HepG2 (cell line): ENCODE measurements at regions not wholly inside any gene's neighbourhood (a gene's known extent, or its start where the extent isn't known, plus 50 kb on each side); places are given as distances from the start of the nearest gene placed in this dataset.

Experiments
- ATAC-seq: fragments of 200-7000 bp; cut with Tn5 transposase; 3 replicates; pipeline ENCODE4 v1.9.1; 2020; ENCODE audit warnings: mild to moderate bottlenecking, moderate library complexity
- BruUV-seq: library from RNA; stranded (reverse); fragments of 400-500 nt; replicated peaks from 2 replicates; lab custom pipeline; 2021; lab: Mats Ljungman, UMichigan
- CTCF ChIA-PET: fragments of 300-600 bp; formaldehyde crosslinking; extraction: SDS; loops from one replicate; lab custom pipeline; 2021; ENCODE audit warnings: low total read pairs, inconsistent platforms, low intra/inter-chr PET ratio; lab: Yijun Ruan, JAX
- POLR2A ChIA-PET: fragments of 350-600 bp; sonication (Branson Sonifier 250); formaldehyde crosslinking; loops from one replicate; lab custom pipeline; 2020; ENCODE audit warnings: antibody characterized with exemption, inconsistent platforms; lab: Yijun Ruan, JAX
- DNase-seq: peaks from one replicate; pipeline ENCODE4 v3.0.0-alpha.2; 2015; ENCODE audit warnings: low spot score
- FAIRE-seq: peaks from 3 replicates; lab custom pipeline; 2011; peaks lifted over from hg19 to GRCh38; lab: Jason Lieb, UNC
- H2AFZ ChIP-seq: one replicate; pipeline ENCODE4 v1.6.1; 2011; ENCODE audit warnings: low read length, inconsistent platforms
- H3K27ac ChIP-seq: fragments of 300-600 bp; 3 replicates; pipeline ENCODE4 v1.8.0; 2011; ENCODE audit warnings: mixed run types, mild to moderate bottlenecking, mixed read lengths, low read length, inconsistent platforms; ENCODE audit not compliant: insufficient read depth; ENCODE audit errors: extremely low read length
- H3K27me3 ChIP-seq, 2 experiments: fragments of 200-600 bp in 1 of 2; 2 replicates in 1 of 2; 3 replicates in 1 of 2; pipeline versions ENCODE4 v1.6.0 to v1.8.0; 2011; ENCODE audit warnings: low read length in 2 of 2, mild to moderate bottlenecking in 2 of 2, moderate library complexity in 2 of 2, inconsistent platforms in 1 of 2; ENCODE audit not compliant: insufficient read depth in 2 of 2, control insufficient read depth in 1 of 2
- H3K36me3 ChIP-seq, 2 experiments: fragments of 200-600 bp in 1 of 2; replicated peaks in 1 of 2; 2 replicates in 1 of 2; 3 replicates in 1 of 2; pipeline versions ENCODE4 v1.5.1 to v1.8.0; 2011; ENCODE audit warnings: low read length in 2 of 2, inconsistent platforms in 1 of 2; ENCODE audit not compliant: insufficient read depth in 2 of 2, control insufficient read depth in 1 of 2
- H3K4me1 ChIP-seq: 2 replicates; pipeline ENCODE4 v1.5.1; 2012; ENCODE audit warnings: low read length, inconsistent platforms; ENCODE audit not compliant: insufficient read depth
- H3K4me2 ChIP-seq: 2 replicates; pipeline ENCODE4 v1.6.0; 2011; ENCODE audit warnings: low read depth, low read length, inconsistent platforms
- H3K4me3 ChIP-seq, 3 experiments: fragments of 200-600 bp in 1 of 3; sonication (generic), shearing (Covaris generic) in 1 of 3; replicated peaks in 1 of 3; 2 replicates each; pipeline ENCODE4 v1.5.1; 2011 to 2016; ENCODE audit warnings: low read length in 3 of 3, inconsistent platforms in 2 of 3, low read depth in 2 of 3, mild to moderate bottlenecking in 2 of 3, control low read depth in 1 of 3, mixed read lengths in 1 of 3; ENCODE audit not compliant: insufficient read depth in 1 of 3
- H3K79me2 ChIP-seq: one replicate; pipeline ENCODE4 v1.6.1; 2011; ENCODE audit warnings: low read length, inconsistent platforms; ENCODE audit not compliant: insufficient read depth
- H3K9ac ChIP-seq: 2 replicates; pipeline ENCODE4 v1.6.0; 2011; ENCODE audit warnings: mild to moderate bottlenecking, low read depth, low read length, inconsistent platforms; ENCODE audit not compliant: insufficient read depth
- H3K9me3 ChIP-seq: 2 replicates; pipeline ENCODE4 v1.5.1; 2012; ENCODE audit warnings: mild to moderate bottlenecking, low read length
- H4K20me1 ChIP-seq: 2 replicates; pipeline ENCODE4 v1.6.0; 2011; ENCODE audit warnings: inconsistent platforms, mild to moderate bottlenecking, low read length, moderate library complexity; ENCODE audit not compliant: insufficient read depth
- CREB1 ChIP-seq, 2 experiments: fragments of 450-650 bp in 1 of 2; IDR thresholded peaks; 2 replicates each; pipeline ENCODE4 v1.6.1; 2016 to 2017; ENCODE audit warnings: control low read depth in 1 of 2, mild to moderate bottlenecking in 1 of 2, missing compliant biosample characterization in 1 of 2, missing genetic modification characterization in 1 of 2
- GFI1 ChIP-seq: sonication (generic); formaldehyde crosslinking; IDR thresholded peaks from 2 replicates; pipeline ENCODE4 v1.5.0; 2020; ENCODE audit warnings: missing genetic modification reagents, mild to moderate bottlenecking, borderline replicate concordance
- KDM3A ChIP-seq: IDR thresholded peaks from 2 replicates; pipeline ENCODE4 v1.6.1; 2018; ENCODE audit warnings: low read depth, missing compliant biosample characterization
- PLRG1 ChIP-seq: fragments of 450-650 bp; conservative IDR thresholded peaks from 2 replicates; pipeline ENCODE4 v1.6.1; 2016
- RARG ChIP-seq: sonication (generic); formaldehyde crosslinking; IDR thresholded peaks from 2 replicates; pipeline ENCODE4 v1.4.0; 2020; ENCODE audit warnings: low read depth, mild to moderate bottlenecking, missing genetic modification reagents
- SATB2 ChIP-seq: sonication (generic); formaldehyde crosslinking; IDR thresholded peaks from 2 replicates; pipeline ENCODE4 v1.5.0; 2020; ENCODE audit warnings: missing genetic modification reagents
- SP4 ChIP-seq: sonication (generic); formaldehyde crosslinking; IDR thresholded peaks from 2 replicates; pipeline ENCODE4 v1.8.1; 2023; ENCODE audit warnings: mild to moderate bottlenecking, missing genetic modification reagents
- ZKSCAN5 ChIP-seq: sonication (generic); formaldehyde crosslinking; IDR thresholded peaks from 2 replicates; pipeline ENCODE4 v1.5.1; 2020; ENCODE audit warnings: mild to moderate bottlenecking, missing genetic modification reagents
- ZMYM3 ChIP-seq: sonication (generic); formaldehyde crosslinking; IDR thresholded peaks from 2 replicates; pipeline ENCODE4 v1.5.1; 2020; ENCODE audit warnings: mild to moderate bottlenecking, missing genetic modification reagents
- ZNF552 ChIP-seq: sonication (generic); formaldehyde crosslinking; IDR thresholded peaks from 2 replicates; pipeline ENCODE4 v1.9.0; 2022; ENCODE audit warnings: missing genetic modification reagents, mild to moderate bottlenecking, borderline replicate concordance
- ZNF839 ChIP-seq: sonication (generic); formaldehyde crosslinking; IDR thresholded peaks from 2 replicates; pipeline ENCODE4 v1.4.0; 2020; ENCODE audit warnings: missing genetic modification reagents, mild to moderate bottlenecking, borderline replicate concordance
- WGBS: methylation state at CpG from one replicate; pipeline ENCODE4 v1.1.6; 2017; ENCODE audit warnings: low lambda C conversion rate; 5-methylcytosine and 5-hydroxymethylcytosine counted together
- in situ Hi-C: cut with HindIII; loops from 2 replicates; pipeline ENCODE4 v1.10.0; 2017; ENCODE audit warnings: low pct_unique_long_range_greater_than_20kb; ENCODE audit not compliant: extremely low pct_ligation_motif_present
- intact Hi-C: fragments of 100-400 bp; cut with micrococcal nuclease; formaldehyde crosslinking; loops from one replicate; pipeline ENCODE4 v1.10.0; 2022; ENCODE audit not compliant: unreplicated experiment
- TF ChIP-seq, protein P1 (sequence below): sonication (generic); formaldehyde crosslinking; IDR thresholded peaks from 2 replicates; pipeline ENCODE4 v1.5.0; 2020; ENCODE audit warnings: mild to moderate bottlenecking, missing genetic modification reagents, moderate library complexity
- TF ChIP-seq, protein P2 (sequence below): sonication (generic); formaldehyde crosslinking; IDR thresholded peaks from 2 replicates; pipeline ENCODE4 v1.4.0; 2020; ENCODE audit warnings: missing genetic modification reagents
- TF ChIP-seq, protein P3 (sequence below): sonication (generic); formaldehyde crosslinking; IDR thresholded peaks from 2 replicates; pipeline ENCODE4 v1.5.0; 2020; ENCODE audit warnings: missing genetic modification reagents

DNA sequence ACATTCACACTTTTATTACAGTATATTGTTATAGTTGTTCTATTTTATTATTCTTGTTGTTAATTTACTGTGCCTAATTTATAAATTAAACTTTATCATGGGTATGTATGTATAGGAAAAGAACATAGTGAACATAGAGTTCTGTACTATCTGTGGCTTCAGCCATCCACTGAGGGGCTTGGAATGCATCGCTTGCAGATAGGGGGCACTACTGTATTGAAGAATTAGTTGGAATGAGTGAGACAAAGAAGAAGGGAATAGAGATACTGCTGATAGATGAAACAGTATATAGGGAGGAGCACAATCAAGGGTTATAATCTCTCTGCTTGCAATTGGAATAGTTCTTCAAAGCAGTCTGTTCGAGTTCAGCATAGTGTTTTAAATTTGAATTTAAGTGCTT is 432.2 kb downstream of the RAB38 start:
- no peak overlapping the region for H2AFZ ChIP-seq
- ChIA-PET CTCF (no interaction called here), POLR2A (no interaction called here)
- no peak overlapping the region for H3K9ac ChIP-seq
- H3K27me3 ChIP-seq, result no peaks in the 10 kb centered on the region
- in situ Hi-C loops, result no loop called here
- H3K79me2 ChIP-seq, result no peaks in the 10 kb centered on the region
- H3K36me3 ChIP-seq, result no peaks in the 10 kb centered on the region
- no TSS peak for BruUV-seq
- no peak overlapping the region for H3K4me2 ChIP-seq
- intact Hi-C loops, result no loop called here
- no peak overlapping the region for H3K4me3 ChIP-seq
- DNase-seq, result no peak
- no peak overlapping the region for H3K27ac ChIP-seq
- FAIRE-seq, result no peak
- H3K9me3 ChIP-seq, result no peaks in the 10 kb centered on the region
- WGBS, result 0% methylated on average over 2 of the region's 2 CpGs
- no peaks in the 10 kb centered on the region for H4K20me1 ChIP-seq
- no peaks in the 10 kb centered on the region; the same call in 1 of the 2 replicates for H3K4me1 ChIP-seq
- ATAC-seq, result peak; percentile 45; the same call in 1 of the 3 replicates
- TF ChIP-seq, protein P1, sequence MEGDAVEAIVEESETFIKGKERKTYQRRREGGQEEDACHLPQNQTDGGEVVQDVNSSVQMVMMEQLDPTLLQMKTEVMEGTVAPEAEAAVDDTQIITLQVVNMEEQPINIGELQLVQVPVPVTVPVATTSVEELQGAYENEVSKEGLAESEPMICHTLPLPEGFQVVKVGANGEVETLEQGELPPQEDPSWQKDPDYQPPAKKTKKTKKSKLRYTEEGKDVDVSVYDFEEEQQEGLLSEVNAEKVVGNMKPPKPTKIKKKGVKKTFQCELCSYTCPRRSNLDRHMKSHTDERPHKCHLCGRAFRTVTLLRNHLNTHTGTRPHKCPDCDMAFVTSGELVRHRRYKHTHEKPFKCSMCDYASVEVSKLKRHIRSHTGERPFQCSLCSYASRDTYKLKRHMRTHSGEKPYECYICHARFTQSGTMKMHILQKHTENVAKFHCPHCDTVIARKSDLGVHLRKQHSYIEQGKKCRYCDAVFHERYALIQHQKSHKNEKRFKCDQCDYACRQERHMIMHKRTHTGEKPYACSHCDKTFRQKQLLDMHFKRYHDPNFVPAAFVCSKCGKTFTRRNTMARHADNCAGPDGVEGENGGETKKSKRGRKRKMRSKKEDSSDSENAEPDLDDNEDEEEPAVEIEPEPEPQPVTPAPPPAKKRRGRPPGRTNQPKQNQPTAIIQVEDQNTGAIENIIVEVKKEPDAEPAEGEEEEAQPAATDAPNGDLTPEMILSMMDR (CRISPR knock-in tag), result peak; percentile 28; the same call in 1 of the 2 replicates
- TF ChIP-seq SP4 (CRISPR knock-in tag) (no peak), RARG (CRISPR knock-in tag) (no peak)
- TF ChIP-seq, all 625 proteins: peak for 1

DNA sequence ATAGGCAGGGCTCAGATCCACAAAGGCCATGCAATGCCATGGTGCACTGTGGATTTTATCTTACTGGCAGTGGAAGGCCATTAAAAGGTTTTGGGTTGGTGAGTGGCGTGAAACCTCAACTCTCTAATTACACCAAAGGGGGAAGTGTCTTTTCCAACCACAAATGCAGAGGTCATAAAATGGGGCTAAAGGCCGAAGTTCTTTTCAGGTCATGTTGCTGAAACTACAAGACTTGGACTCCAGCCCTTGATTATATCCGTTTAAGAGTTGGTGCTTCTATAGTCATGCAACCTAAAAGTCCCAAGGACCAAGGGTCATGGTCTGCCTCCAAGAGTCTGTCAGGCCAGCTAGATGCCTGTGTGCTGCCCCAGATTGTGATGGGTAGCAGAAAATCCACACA is 434.3 kb downstream of the RAB38 start:
- no peak for ATAC-seq
- H3K9me3 ChIP-seq, result no peaks in the 10 kb centered on the region
- H3K4me1 ChIP-seq, result no peaks in the 10 kb centered on the region; the same call in 1 of the 2 replicates
- CTCF ChIA-PET, result no interaction called here
- H3K36me3 ChIP-seq, result no peaks in the 10 kb centered on the region
- DNase-seq, result no peak
- intact Hi-C loops, result no loop called here
- H3K4me2 ChIP-seq, result no peak overlapping the region
- WGBS, result 0% methylated on average over 2 of the region's 3 CpGs
- H3K4me3 ChIP-seq, result no peak overlapping the region
- H4K20me1 ChIP-seq, result no peaks in the 10 kb centered on the region
- POLR2A ChIA-PET, result no interaction called here
- H3K27me3 ChIP-seq, result no peaks in the 10 kb centered on the region
- H3K79me2 ChIP-seq, result no peaks in the 10 kb centered on the region
- H2AFZ ChIP-seq, result no peak overlapping the region
- in situ Hi-C loops, result no loop called here
- no peak overlapping the region for H3K9ac ChIP-seq
- no peak overlapping the region for H3K27ac ChIP-seq
- FAIRE-seq, result no peak
- BruUV-seq, result no TSS peak
- TF ChIP-seq ZNF839 (CRISPR knock-in tag), result no peak
- TF ChIP-seq ZKSCAN5 (CRISPR knock-in tag), result no peak
- TF ChIP-seq ZMYM3, result no peak
- no peak for TF ChIP-seq PLRG1
- TF ChIP-seq, protein P2, sequence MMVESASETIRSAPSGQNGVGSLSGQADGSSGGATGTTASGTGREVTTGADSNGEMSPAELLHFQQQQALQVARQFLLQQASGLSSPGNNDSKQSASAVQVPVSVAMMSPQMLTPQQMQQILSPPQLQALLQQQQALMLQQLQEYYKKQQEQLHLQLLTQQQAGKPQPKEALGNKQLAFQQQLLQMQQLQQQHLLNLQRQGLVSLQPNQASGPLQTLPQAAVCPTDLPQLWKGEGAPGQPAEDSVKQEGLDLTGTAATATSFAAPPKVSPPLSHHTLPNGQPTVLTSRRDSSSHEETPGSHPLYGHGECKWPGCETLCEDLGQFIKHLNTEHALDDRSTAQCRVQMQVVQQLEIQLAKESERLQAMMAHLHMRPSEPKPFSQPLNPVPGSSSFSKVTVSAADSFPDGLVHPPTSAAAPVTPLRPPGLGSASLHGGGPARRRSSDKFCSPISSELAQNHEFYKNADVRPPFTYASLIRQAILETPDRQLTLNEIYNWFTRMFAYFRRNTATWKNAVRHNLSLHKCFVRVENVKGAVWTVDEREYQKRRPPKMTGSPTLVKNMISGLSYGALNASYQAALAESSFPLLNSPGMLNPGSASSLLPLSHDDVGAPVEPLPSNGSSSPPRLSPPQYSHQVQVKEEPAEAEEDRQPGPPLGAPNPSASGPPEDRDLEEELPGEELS, result no peak
- no peak for TF ChIP-seq KDM3A (CRISPR knock-in tag)
- TF ChIP-seq GFI1 (CRISPR knock-in tag), result no peak
- TF ChIP-seq ZNF552 (CRISPR knock-in tag), result no peak
- TF ChIP-seq CREB1 (IDR thresholded peaks at IDR 0.05), result no peak
- TF ChIP-seq CREB1 (CRISPR knock-in tag; IDR thresholded peaks at IDR 0.05), result no peak
- TF ChIP-seq, protein P3, sequence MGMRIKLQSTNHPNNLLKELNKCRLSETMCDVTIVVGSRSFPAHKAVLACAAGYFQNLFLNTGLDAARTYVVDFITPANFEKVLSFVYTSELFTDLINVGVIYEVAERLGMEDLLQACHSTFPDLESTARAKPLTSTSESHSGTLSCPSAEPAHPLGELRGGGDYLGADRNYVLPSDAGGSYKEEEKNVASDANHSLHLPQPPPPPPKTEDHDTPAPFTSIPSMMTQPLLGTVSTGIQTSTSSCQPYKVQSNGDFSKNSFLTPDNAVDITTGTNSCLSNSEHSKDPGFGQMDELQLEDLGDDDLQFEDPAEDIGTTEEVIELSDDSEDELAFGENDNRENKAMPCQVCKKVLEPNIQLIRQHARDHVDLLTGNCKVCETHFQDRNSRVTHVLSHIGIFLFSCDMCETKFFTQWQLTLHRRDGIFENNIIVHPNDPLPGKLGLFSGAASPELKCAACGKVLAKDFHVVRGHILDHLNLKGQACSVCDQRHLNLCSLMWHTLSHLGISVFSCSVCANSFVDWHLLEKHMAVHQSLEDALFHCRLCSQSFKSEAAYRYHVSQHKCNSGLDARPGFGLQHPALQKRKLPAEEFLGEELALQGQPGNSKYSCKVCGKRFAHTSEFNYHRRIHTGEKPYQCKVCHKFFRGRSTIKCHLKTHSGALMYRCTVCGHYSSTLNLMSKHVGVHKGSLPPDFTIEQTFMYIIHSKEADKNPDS (CRISPR knock-in tag), result no peak
- TF ChIP-seq SATB2, result no peak
